Memory B cell (primary cell): ENCODE measurements at regions not wholly inside any gene's neighbourhood (a gene's known extent, or its start where the extent isn't known, plus 50 kb on each side); places are given as distances from the start of the nearest gene placed in this dataset.
"Not testable (repeated sequence)": the region's sequence is repeated elsewhere in the genome, so short reads cannot be mapped to it uniquely, and the experiment has no call there.

ENCODE experiments used
- ATAC-seq: fragments of 150-1000 bp; cut with Tn5 transposase; 2 replicates; pipeline ENCODE4 v1.10.0; 2021; ENCODE audit warnings: low read depth, mild to moderate bottlenecking, moderate library complexity
- DNase-seq, 2 donors: peaks; one replicate each; pipeline ENCODE4 v3.0.0; 2022; ENCODE audit warnings: low spot score in 2 of 2
- H3K27ac Mint-ChIP-seq: one replicate; pipeline ENCODE4 v1.8.0; 2022; ENCODE audit warnings: mild to moderate bottlenecking, moderate library complexity, mixed read lengths
- H3K27me3 Mint-ChIP-seq: one replicate; pipeline ENCODE4 v1.8.0; 2022; ENCODE audit warnings: mixed read lengths
- H3K36me3 Mint-ChIP-seq: one replicate; pipeline ENCODE4 v1.8.0; 2022; ENCODE audit warnings: mild to moderate bottlenecking, mixed read lengths
- H3K4me1 Mint-ChIP-seq: one replicate; pipeline ENCODE4 v1.8.0; 2022; ENCODE audit warnings: mixed read lengths
- H3K4me3 Mint-ChIP-seq: one replicate; pipeline ENCODE4 v1.8.0; 2022; ENCODE audit warnings: mild to moderate bottlenecking, moderate library complexity, mixed read lengths
- H3K9me3 Mint-ChIP-seq: one replicate; pipeline ENCODE4 v1.8.0; 2022; ENCODE audit warnings: mixed read lengths

DNA sequence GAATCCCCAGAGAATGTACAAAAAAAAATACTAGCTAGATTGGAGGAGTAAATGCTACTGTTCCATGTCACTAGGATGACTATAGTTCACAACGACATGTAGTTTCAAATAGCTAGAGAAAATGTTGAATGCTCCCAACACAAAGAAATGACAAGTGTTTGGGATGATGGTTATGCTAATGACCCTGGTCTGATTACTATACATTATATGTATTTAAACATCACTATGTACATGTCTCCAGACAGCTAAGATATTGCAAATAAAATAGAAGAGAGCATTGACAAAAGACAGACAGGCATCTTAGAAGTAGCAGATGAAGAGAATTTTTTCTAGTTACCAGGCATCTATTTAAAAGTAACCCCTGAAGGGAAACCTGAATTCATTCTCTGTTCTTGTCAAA is 281.6 kb upstream of the SLC16A7 start:
- H3K9me3 Mint-ChIP-seq: peaks cover 5% of the 10 kb centered on the region
- H3K27ac Mint-ChIP-seq: no peak overlapping the region
- H3K27me3 Mint-ChIP-seq: no peaks in the 10 kb centered on the region
- no peaks in the 10 kb centered on the region for H3K36me3 Mint-ChIP-seq
- no peak overlapping the region for H3K4me3 Mint-ChIP-seq
- DNase-seq (no peak), ATAC-seq (no peak)
- no peaks in the 10 kb centered on the region for H3K4me1 Mint-ChIP-seq

DNA sequence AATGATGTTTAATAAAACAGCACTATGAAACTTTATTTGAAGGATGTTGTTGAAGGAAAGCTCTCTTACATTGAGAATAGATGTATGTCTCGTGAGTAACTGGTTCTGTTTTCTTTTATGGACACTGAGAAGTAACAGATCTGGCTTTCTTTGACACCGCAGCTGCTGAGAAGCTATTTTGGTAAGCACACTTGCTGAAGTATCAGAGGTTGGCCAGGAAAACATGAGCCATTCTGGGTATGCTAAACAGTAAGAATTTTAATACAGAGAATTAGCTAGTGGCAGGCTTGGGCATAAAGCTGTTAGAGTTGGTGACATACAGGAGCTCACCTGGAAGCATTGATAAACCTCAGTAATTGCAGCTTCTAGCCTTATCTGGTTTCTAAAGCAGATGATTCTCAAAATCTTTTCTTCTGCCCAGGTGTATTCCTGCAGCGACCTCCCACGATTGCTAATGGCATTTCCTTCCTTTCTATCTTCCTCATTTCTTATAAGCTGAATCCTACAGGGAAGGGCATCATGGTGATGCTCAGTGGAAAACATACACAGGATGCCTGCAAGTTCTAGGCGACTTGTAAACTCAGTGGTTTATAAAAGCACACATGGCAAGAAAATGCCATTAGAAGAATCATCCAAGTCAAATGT is 291.6 kb upstream of the SLC16A7 start:
- no peaks in the 10 kb centered on the region for H3K4me1 Mint-ChIP-seq
- H3K4me3 Mint-ChIP-seq: no peak overlapping the region
- DNase-seq: no peak
- H3K27me3 Mint-ChIP-seq: no peaks in the 10 kb centered on the region
- no peak overlapping the region for H3K27ac Mint-ChIP-seq
- no peaks in the 10 kb centered on the region for H3K9me3 Mint-ChIP-seq
- no peaks in the 10 kb centered on the region for H3K36me3 Mint-ChIP-seq
- ATAC-seq: no peak

GRCh38 chr12:59298296-59298695 is 297.5 kb upstream of the SLC16A7 start:
- Mint-ChIP-seq H3K27me3 (no peaks in the 10 kb centered on the region), H3K4me1 (no peaks in the 10 kb centered on the region), H3K4me3 (no peak overlapping the region), H3K9me3 (peaks cover 5% of the 10 kb centered on the region), H3K36me3 (no peaks in the 10 kb centered on the region), H3K27ac (no peak overlapping the region)
- ATAC-seq: no peak
- no peak for DNase-seq

DNA sequence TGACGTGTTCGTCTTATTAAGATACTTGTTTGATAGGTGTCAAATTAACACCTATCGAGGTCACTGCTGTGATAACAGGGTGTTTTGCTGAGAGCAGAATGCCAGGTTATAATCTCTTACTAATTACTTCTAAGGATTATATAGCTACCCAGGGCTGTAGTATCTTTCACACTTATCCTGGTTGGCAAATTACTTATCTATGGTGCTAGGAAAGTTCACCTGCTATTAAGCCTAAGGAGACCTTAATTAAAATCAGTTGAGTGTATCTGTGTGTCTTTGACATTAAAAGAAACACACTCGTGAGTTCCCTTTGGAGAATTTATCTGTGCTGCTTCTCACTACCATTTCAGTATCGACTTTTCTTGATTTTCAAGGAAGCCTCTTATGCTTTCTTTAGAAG is 301.6 kb upstream of the SLC16A7 start:
- no peaks in the 10 kb centered on the region for H3K27me3 Mint-ChIP-seq
- ATAC-seq (no peak), DNase-seq (no peak)
- no peak overlapping the region for H3K4me3 Mint-ChIP-seq
- H3K9me3 Mint-ChIP-seq: peaks cover 5% of the 10 kb centered on the region
- H3K36me3 Mint-ChIP-seq: no peaks in the 10 kb centered on the region
- no peak overlapping the region for H3K27ac Mint-ChIP-seq
- no peaks in the 10 kb centered on the region for H3K4me1 Mint-ChIP-seq

DNA sequence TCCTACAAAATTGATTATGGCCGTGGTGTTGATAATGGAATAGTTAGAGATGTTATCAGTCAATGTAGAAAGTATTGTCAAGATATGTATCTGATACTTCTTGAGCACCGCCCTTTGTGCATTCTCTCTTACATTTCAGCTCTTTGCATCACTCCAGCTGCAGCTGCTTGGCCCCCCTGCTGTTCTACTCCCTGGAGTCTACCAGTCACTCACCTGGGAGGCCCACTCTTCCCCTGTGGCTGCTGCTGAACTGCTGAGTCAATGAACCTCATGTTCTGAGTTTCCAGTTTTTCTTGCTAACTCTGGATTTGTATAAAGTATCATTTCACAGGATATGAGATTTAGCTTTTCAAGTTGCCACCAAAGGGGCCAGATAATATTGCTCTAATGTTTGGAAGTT is 312.8 kb upstream of the SLC16A7 start:
- Mint-ChIP-seq H3K4me3 (no peak overlapping the region), H3K27me3 (no peaks in the 10 kb centered on the region), H3K4me1 (no peaks in the 10 kb centered on the region), H3K27ac (no peak overlapping the region), H3K9me3 (peaks cover 1% of the 10 kb centered on the region), H3K36me3 (no peaks in the 10 kb centered on the region)
- ATAC-seq: no peak
- no peak for DNase-seq

GRCh38 chr12:59273561-59273960 is 322.3 kb upstream of the SLC16A7 start:
- H3K4me1 Mint-ChIP-seq, H3K27ac Mint-ChIP-seq, H3K4me3 Mint-ChIP-seq, H3K27me3 Mint-ChIP-seq, H3K36me3 Mint-ChIP-seq, DNase-seq, ATAC-seq: not testable (repeated sequence)
- peaks cover 11% of the 10 kb centered on the region for H3K9me3 Mint-ChIP-seq

GRCh38 chr12:59268295-59268809 is 327.5 kb upstream of the SLC16A7 start:
- DNase-seq: no peak
- H3K4me3 Mint-ChIP-seq: no peak overlapping the region
- ATAC-seq: no peak
- H3K9me3 Mint-ChIP-seq: peaks cover 8% of the 10 kb centered on the region
- H3K27me3 Mint-ChIP-seq: no peaks in the 10 kb centered on the region
- no peaks in the 10 kb centered on the region for H3K4me1 Mint-ChIP-seq
- H3K27ac Mint-ChIP-seq: no peak overlapping the region
- H3K36me3 Mint-ChIP-seq: no peaks in the 10 kb centered on the region

DNA sequence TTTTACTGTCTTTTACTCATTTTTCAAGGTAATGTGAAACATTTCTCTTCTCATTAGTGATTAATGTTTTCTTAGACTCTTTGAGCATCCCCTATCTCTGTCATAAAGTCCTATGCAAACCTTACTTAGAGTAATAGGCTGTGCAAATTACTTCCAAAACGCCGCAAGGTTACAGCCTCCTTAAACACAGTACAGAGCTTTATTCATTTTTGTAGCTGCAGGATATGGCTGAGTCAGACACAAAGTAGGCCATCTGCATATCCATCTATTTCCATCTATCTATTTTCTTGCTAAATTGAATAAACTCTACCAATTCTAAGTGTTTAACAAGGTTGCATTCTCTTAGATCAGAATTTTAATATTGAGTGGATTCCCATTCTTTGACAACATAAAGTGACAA is 335.6 kb upstream of the SLC16A7 start:
- Mint-ChIP-seq H3K27ac (no peak overlapping the region), H3K4me1 (no peaks in the 10 kb centered on the region), H3K36me3 (no peaks in the 10 kb centered on the region), H3K9me3 (peaks cover 6% of the 10 kb centered on the region), H3K27me3 (no peaks in the 10 kb centered on the region), H3K4me3 (no peak overlapping the region)
- no peak for DNase-seq
- no peak for ATAC-seq

DNA sequence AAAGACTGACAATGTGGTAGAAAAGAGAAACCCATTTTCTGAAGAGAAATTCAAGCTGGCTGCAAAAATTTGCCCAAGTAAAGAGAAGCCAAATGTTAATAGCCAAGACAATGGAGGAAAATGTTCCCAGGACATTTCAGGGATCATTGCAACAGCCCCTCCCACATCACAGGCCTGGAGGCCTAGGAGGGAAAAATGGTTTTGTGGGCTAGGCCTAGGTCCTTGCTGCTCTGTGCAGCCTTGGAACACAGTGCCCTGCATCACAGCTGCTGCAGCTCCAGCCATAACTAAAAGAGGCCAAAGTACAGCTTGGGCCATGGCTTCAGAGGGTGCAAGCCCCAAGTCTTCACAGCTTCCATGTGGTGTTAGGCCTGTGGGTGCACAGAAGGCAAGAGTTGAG is 332.4 kb upstream of the LRIG3 start:
- H3K9me3 Mint-ChIP-seq: peaks cover 19% of the 10 kb centered on the region
- no peak for DNase-seq
- no peak for ATAC-seq
- H3K36me3 Mint-ChIP-seq: no peaks in the 10 kb centered on the region
- H3K4me3 Mint-ChIP-seq: no peak overlapping the region
- no peak overlapping the region for H3K27ac Mint-ChIP-seq
- no peaks in the 10 kb centered on the region for H3K27me3 Mint-ChIP-seq
- H3K4me1 Mint-ChIP-seq: no peaks in the 10 kb centered on the region

GRCh38 chr12:59250766-59251165 is 330.5 kb upstream of the LRIG3 start:
- ATAC-seq: no peak
- no peak for DNase-seq
- H3K36me3 Mint-ChIP-seq: no peaks in the 10 kb centered on the region
- no peaks in the 10 kb centered on the region for H3K4me1 Mint-ChIP-seq
- H3K27ac Mint-ChIP-seq: no peak overlapping the region
- no peaks in the 10 kb centered on the region for H3K27me3 Mint-ChIP-seq
- H3K9me3 Mint-ChIP-seq: peaks cover 16% of the 10 kb centered on the region
- no peak overlapping the region for H3K4me3 Mint-ChIP-seq

- no peaks in the 10 kb centered on the region for H3K4me1 Mint-ChIP-seq
- no peak overlapping the region for H3K27ac Mint-ChIP-seq
- H3K9me3 Mint-ChIP-seq: peaks cover 3% of the 10 kb centered on the region
- H3K4me3 Mint-ChIP-seq: no peak overlapping the region
- no peaks in the 10 kb centered on the region for H3K27me3 Mint-ChIP-seq
- DNase-seq: no peak
- H3K36me3 Mint-ChIP-seq: no peaks in the 10 kb centered on the region
- ATAC-seq: no peak
These were observed 319.7 kb upstream of the LRIG3 start for GRCh38 chr12:59240048-59240447.

DNA sequence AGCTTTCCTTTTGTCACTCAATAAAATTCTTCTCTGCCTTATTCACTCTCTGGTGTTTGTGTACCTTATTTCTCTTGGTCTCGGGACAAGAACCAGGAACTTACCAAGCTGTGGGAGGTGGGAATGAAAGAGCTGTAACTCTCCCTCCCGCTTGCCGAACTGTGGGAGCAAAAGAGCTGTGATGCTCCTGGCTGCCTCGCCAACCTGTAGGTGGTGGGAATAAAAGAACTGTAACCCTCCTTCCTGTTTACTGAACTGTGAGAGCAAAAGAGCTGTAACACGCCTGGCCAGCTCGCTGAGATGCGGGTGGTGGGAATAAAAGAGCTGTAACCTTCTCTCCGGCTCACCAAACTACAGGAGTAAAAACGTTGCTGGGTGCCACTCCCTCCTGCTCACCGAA is 314.1 kb upstream of the LRIG3 start:
- no peak for DNase-seq
- no peaks in the 10 kb centered on the region for H3K4me1 Mint-ChIP-seq
- H3K36me3 Mint-ChIP-seq: no peaks in the 10 kb centered on the region
- no peak overlapping the region for H3K27ac Mint-ChIP-seq
- no peak for ATAC-seq
- no peaks in the 10 kb centered on the region for H3K9me3 Mint-ChIP-seq
- H3K4me3 Mint-ChIP-seq: no peak overlapping the region
- H3K27me3 Mint-ChIP-seq: no peaks in the 10 kb centered on the region

DNA sequence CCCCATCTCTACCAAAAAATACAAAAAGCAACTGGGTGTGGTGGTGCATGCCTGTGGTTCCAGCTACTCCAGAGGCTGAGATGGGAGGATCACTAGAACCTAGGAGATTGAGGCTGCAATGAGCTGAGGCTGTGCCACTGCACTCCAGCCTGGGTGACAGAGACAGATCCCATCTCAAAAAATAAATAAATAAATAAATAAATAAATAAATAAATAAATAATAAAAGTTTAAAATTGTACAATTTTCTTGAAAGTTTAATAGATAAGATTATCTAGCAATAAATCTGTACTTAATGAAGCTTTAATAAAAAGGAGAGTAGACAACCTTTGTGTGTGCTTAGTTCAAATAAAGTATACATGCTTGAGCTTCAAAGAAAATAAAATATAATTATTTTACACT is 310.0 kb upstream of the LRIG3 start:
- Mint-ChIP-seq H3K4me3 (no peak overlapping the region), H3K9me3 (peaks cover 9% of the 10 kb centered on the region), H3K4me1 (no peaks in the 10 kb centered on the region), H3K36me3 (no peaks in the 10 kb centered on the region), H3K27ac (no peak overlapping the region), H3K27me3 (no peaks in the 10 kb centered on the region)
- no peak for DNase-seq
- no peak for ATAC-seq

DNA sequence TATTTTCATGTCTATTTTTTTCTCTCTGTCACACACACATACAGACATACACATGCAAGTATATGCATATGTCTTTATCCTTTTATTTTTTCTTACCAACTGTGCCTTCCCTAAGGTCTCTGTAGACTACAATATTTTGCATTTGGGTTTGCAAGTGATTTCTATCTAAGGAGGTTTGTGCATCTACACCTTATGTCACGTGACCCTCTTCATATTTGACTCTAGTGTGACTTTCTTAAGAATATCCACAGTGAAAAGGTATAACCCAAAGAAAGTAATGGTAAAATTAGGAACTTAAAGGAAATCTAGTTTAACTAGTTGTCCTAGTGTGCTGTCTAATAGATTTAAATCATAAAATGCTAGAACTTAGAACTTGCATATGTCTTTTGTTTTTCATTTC is 298.8 kb upstream of the LRIG3 start:
- no peak overlapping the region for H3K4me3 Mint-ChIP-seq
- ATAC-seq: no peak
- no peaks in the 10 kb centered on the region for H3K9me3 Mint-ChIP-seq
- H3K27me3 Mint-ChIP-seq: no peaks in the 10 kb centered on the region
- H3K4me1 Mint-ChIP-seq: no peaks in the 10 kb centered on the region
- H3K36me3 Mint-ChIP-seq: no peaks in the 10 kb centered on the region
- no peak overlapping the region for H3K27ac Mint-ChIP-seq
- no peak for DNase-seq

GRCh38 chr12:59196989-59197388 is 276.7 kb upstream of the LRIG3 start:
- ATAC-seq (no peak), DNase-seq (no peak)
- H3K27me3 Mint-ChIP-seq: no peaks in the 10 kb centered on the region
- H3K9me3 Mint-ChIP-seq: peaks cover 5% of the 10 kb centered on the region
- H3K27ac Mint-ChIP-seq: no peak overlapping the region
- no peaks in the 10 kb centered on the region for H3K36me3 Mint-ChIP-seq
- H3K4me1 Mint-ChIP-seq: no peaks in the 10 kb centered on the region
- no peak overlapping the region for H3K4me3 Mint-ChIP-seq
